HEK293T (cell line): ENCODE measurements at regions not wholly inside any gene's neighbourhood (a gene's known extent, or its start where the extent isn't known, plus 50 kb on each side); places are given as distances from the start of the nearest gene placed in this dataset.

Experiments used
- CTCF ChIA-PET: fragments of 350-600 bp; formaldehyde crosslinking; extraction: SDS; loops from one replicate; lab custom pipeline; 2021; ENCODE audit warnings: antibody characterized with exemption, inconsistent platforms; lab: Yijun Ruan, JAX
- POLR2A ChIA-PET: fragments of 350-600 bp; formaldehyde crosslinking; extraction: SDS; loops from one replicate; lab custom pipeline; 2020; ENCODE audit warnings: antibody characterized with exemption, inconsistent platforms; lab: Yijun Ruan, JAX
- DNase-seq: peaks from one replicate; pipeline ENCODE4 v3.0.0; 2012; ENCODE audit warnings: mixed read lengths; ENCODE audit errors: extremely low spot score
- ARNT ChIP-seq: fragments of 450-650 bp; IDR thresholded peaks from 2 replicates; pipeline ENCODE4 v1.6.1; 2017; ENCODE audit warnings: mild to moderate bottlenecking
- BHLHE40 ChIP-seq: fragments of 450-650 bp; IDR thresholded peaks from 2 replicates; pipeline ENCODE4 v1.6.1; 2016; ENCODE audit warnings: mild to moderate bottlenecking, moderate library complexity, borderline replicate concordance
- CTBP1 ChIP-seq: fragments of 450-650 bp; IDR thresholded peaks from 2 replicates; pipeline ENCODE4 v1.6.1; 2016; ENCODE audit warnings: borderline replicate concordance
- ELF4 ChIP-seq: fragments of 450-650 bp; IDR thresholded peaks from 2 replicates; pipeline ENCODE4 v1.6.1; 2017; ENCODE audit warnings: antibody characterized with exemption
- FOXA1 ChIP-seq: fragments of 450-650 bp; IDR thresholded peaks from 2 replicates; pipeline ENCODE4 v1.6.1; 2016; ENCODE audit warnings: mild to moderate bottlenecking
- FOXK2 ChIP-seq: fragments of 450-650 bp; IDR thresholded peaks from 2 replicates; pipeline ENCODE4 v1.6.1; 2016; ENCODE audit warnings: mild to moderate bottlenecking
- FOXM1 ChIP-seq: fragments of 450-650 bp; IDR thresholded peaks from 2 replicates; pipeline ENCODE4 v1.6.1; 2017; ENCODE audit warnings: mild to moderate bottlenecking, borderline replicate concordance
- HDGF ChIP-seq: fragments of 450-650 bp; IDR thresholded peaks from 2 replicates; pipeline ENCODE4 v1.6.1; 2017; ENCODE audit warnings: antibody characterized with exemption, borderline replicate concordance
- L3MBTL2 ChIP-seq: fragments of 450-650 bp; conservative IDR thresholded peaks from 2 replicates; pipeline ENCODE4 v1.6.1; 2016; ENCODE audit warnings: mild to moderate bottlenecking
- LEF1 ChIP-seq: fragments of 450-650 bp; IDR thresholded peaks from 2 replicates; pipeline ENCODE4 v1.6.1; 2017; ENCODE audit warnings: mild to moderate bottlenecking, borderline replicate concordance
- NFRKB ChIP-seq: fragments of 450-650 bp; IDR thresholded peaks from 2 replicates; pipeline ENCODE4 v1.6.1; 2016; ENCODE audit warnings: mild to moderate bottlenecking, moderate library complexity
- PKNOX1 ChIP-seq: fragments of 450-650 bp; IDR thresholded peaks from 2 replicates; pipeline ENCODE4 v1.6.1; 2016
- SP1 ChIP-seq: fragments of 450-650 bp; IDR thresholded peaks from 2 replicates; pipeline ENCODE4 v1.6.1; 2017
- SUZ12 ChIP-seq: fragments of 450-650 bp; IDR thresholded peaks from 2 replicates; pipeline ENCODE4 v1.6.1; 2016; ENCODE audit warnings: mild to moderate bottlenecking
- TARDBP ChIP-seq: fragments of 450-650 bp; IDR thresholded peaks from 2 replicates; pipeline ENCODE4 v1.6.1; 2016
- ZNF384 ChIP-seq: fragments of 450-650 bp; IDR thresholded peaks from 2 replicates; pipeline ENCODE4 v1.6.1; 2016

DNA sequence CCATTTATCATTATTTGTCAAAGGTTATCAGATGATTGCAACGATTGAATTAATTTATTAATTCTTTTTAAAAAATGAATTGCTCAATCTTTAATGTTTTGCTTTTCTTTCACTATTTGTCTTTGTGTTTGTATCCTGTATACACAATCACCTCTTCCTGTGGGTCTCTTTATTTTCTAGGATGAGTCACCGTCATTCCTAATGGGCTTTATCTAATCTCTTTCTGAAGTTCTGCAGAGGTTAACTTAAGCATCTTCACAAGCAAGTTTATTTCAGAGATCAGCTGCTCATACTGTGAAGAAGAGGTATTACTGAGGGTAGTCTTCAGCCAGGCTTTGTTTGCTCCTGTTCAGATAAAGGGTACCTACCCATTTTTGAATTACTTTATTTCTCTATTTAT, 323.9 kb downstream of the NNT start:
- DNase-seq: no peak
- TF ChIP-seq PKNOX1: no peak
- no peak for TF ChIP-seq SUZ12
- no peak for TF ChIP-seq FOXA1
- no peak for TF ChIP-seq TARDBP
- TF ChIP-seq FOXK2: no peak
- TF ChIP-seq NFRKB: no peak
- no peak for TF ChIP-seq HDGF
- no peak for TF ChIP-seq ZNF384
- no peak for TF ChIP-seq L3MBTL2
- TF ChIP-seq SP1: no peak
- TF ChIP-seq LEF1: no peak
- ChIA-PET POLR2A (no interaction called here), CTCF (no interaction called here)

DNA sequence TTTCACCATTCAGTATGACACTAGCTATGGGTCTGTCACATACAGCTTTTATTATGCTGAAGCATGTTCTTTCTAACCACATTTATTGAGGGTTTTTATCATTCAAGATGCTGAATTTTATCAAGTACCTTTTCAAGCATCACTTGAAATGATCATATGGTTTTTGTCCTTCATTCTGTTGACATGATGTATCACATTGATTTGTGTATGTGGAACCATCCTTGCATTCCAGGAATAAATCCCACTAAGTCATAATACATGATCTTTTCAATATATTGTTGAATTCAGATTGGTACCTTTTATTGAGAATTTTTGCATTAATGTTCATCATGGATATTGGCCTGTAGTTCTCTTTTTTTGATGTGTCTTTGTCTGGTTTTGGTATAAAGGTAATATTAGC, 317.4 kb downstream of the NNT start:
- POLR2A ChIA-PET: no interaction called here
- TF ChIP-seq SP1 (no peak), NFRKB (no peak), L3MBTL2 (no peak), BHLHE40 (no peak), FOXM1 (no peak)
- no peak for DNase-seq
- CTCF ChIA-PET: no interaction called here

- ChIA-PET CTCF (no interaction called here), POLR2A (no interaction called here)
- DNase-seq: no peak
- no peak for TF ChIP-seq ARNT
These were observed 314.9 kb downstream of the NNT start for GRCh38 chr5:43917925-43918324.

DNA sequence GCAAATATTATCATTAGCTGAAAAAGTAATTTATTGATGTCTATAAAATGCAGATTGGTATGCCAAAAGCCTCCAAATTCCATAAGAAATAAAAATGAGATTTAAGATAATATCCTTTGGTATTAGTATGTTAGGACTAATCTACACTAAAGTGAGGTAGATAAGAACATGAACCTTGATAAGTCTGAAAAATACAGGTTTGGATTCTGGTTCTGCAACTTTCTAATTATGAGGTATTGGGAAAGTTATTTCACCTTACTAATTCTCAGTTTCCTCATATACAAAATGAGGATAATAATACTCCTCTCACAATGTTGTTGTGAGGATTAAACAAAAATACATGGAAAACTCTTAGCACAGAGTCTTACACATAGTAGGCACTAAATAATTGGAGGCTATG, 300.1 kb downstream of the NNT start:
- POLR2A ChIA-PET: no interaction called here
- TF ChIP-seq HDGF: no peak
- no peak for TF ChIP-seq FOXK2
- no peak for TF ChIP-seq ELF4
- TF ChIP-seq L3MBTL2: no peak
- TF ChIP-seq ZNF384: no peak
- no peak for TF ChIP-seq BHLHE40
- no peak for TF ChIP-seq FOXM1
- no peak for TF ChIP-seq NFRKB
- no peak for TF ChIP-seq ARNT
- no peak for TF ChIP-seq PKNOX1
- TF ChIP-seq LEF1: no peak
- no peak for DNase-seq
- CTCF ChIA-PET: interaction anchor here (0.6 kb wide), 1 partner anchor 64 kb away, joined by 3 read pairs; no protein-coding TSS in a partner anchor

GRCh38 chr5:43900974-43901373, 298.0 kb downstream of the NNT start:
- POLR2A ChIA-PET: no interaction called here
- no peak for DNase-seq
- CTCF ChIA-PET: no interaction called here
- TF ChIP-seq FOXM1 (no peak), FOXA1 (no peak), LEF1 (no peak), HDGF (no peak), CTBP1 (no peak), NFRKB (no peak), ELF4 (no peak), L3MBTL2 (no peak), TARDBP (no peak), PKNOX1 (no peak), ARNT (no peak), SUZ12 (no peak), ZNF384 (no peak)

- CTCF ChIA-PET: no interaction called here
- no peak for DNase-seq
- POLR2A ChIA-PET: no interaction called here
- TF ChIP-seq SUZ12: no peak
- no peak for TF ChIP-seq NFRKB
- TF ChIP-seq FOXM1: no peak
- no peak for TF ChIP-seq SP1
- TF ChIP-seq ARNT: no peak
- TF ChIP-seq TARDBP: no peak
- TF ChIP-seq BHLHE40: no peak
- TF ChIP-seq PKNOX1: no peak
- TF ChIP-seq FOXK2: no peak
- TF ChIP-seq CTBP1: no peak
- TF ChIP-seq FOXA1: no peak
- no peak for TF ChIP-seq ZNF384
- TF ChIP-seq L3MBTL2: no peak
- no peak for TF ChIP-seq HDGF
These were observed 292.9 kb downstream of the NNT start for GRCh38 chr5:43895876-43896275.
